Trophoblast cell (in vitro differentiated cells and primary cell): ENCODE measurements at regions not wholly inside any gene's neighbourhood (a gene's known extent, or its start where the extent isn't known, plus 50 kb on each side); places are given as distances from the start of the nearest gene placed in this dataset.

Source experiments
- DNase-seq, 2 donors: peaks; one replicate each; pipeline ENCODE4 v3.0.0-alpha.2; 2016
- H2AFZ ChIP-seq: 2 replicates; pipeline ENCODE4 v1.6.1; 2013; ENCODE audit warnings: low read length, moderate library complexity, mild to moderate bottlenecking; ENCODE audit not compliant: insufficient read depth, poor library complexity
- H2AK5ac ChIP-seq: 2 replicates; pipeline ENCODE4 v1.6.1; 2013; ENCODE audit warnings: mild to moderate bottlenecking, low read length
- H2BK120ac ChIP-seq: 2 replicates; pipeline ENCODE4 v1.6.1; 2013; ENCODE audit warnings: low read length, mild to moderate bottlenecking, moderate library complexity; ENCODE audit not compliant: insufficient read depth, poor library complexity
- H2BK12ac ChIP-seq: 2 replicates; pipeline ENCODE4 v1.6.1; 2013; ENCODE audit warnings: mild to moderate bottlenecking, low read length, moderate library complexity
- H2BK5ac ChIP-seq: 2 replicates; pipeline ENCODE4 v1.6.1; 2013; ENCODE audit warnings: low read length, low read depth, moderate library complexity, mild to moderate bottlenecking; ENCODE audit not compliant: poor library complexity
- H3K14ac ChIP-seq: 2 replicates; pipeline ENCODE4 v1.6.1; 2013; ENCODE audit warnings: mild to moderate bottlenecking, low read length
- H3K18ac ChIP-seq: 2 replicates; pipeline ENCODE4 v1.6.1; 2013; ENCODE audit warnings: mild to moderate bottlenecking, low read length
- H3K23ac ChIP-seq: 2 replicates; pipeline ENCODE4 v1.6.1; 2013; ENCODE audit warnings: low read length
- H3K27ac ChIP-seq: 2 replicates; pipeline ENCODE4 v1.5.1; 2013; ENCODE audit warnings: low read depth, mild to moderate bottlenecking, inconsistent platforms, low read length, moderate library complexity
- H3K27me3 ChIP-seq: 2 replicates; pipeline ENCODE4 v1.6.1; 2013; ENCODE audit warnings: inconsistent platforms, mild to moderate bottlenecking, low read length, moderate library complexity; ENCODE audit not compliant: insufficient read depth
- H3K36me3 ChIP-seq, 2 experiments: 1 replicate in 1 of 2; 2 replicates in 1 of 2; pipeline ENCODE4 v1.6.1; 2013; ENCODE audit warnings: low read length in 2 of 2, mild to moderate bottlenecking in 2 of 2, moderate library complexity in 1 of 2; ENCODE audit not compliant: insufficient read depth in 2 of 2, control insufficient read depth in 1 of 2
- H3K4ac ChIP-seq: 2 replicates; pipeline ENCODE4 v1.6.1; 2013; ENCODE audit warnings: low read depth, mild to moderate bottlenecking, low read length, moderate library complexity
- H3K4me1 ChIP-seq, 2 experiments: 1 replicate in 1 of 2; 2 replicates in 1 of 2; pipeline ENCODE4 v1.6.1; 2013; ENCODE audit warnings: low read length in 2 of 2, mild to moderate bottlenecking in 2 of 2, moderate library complexity in 1 of 2; ENCODE audit not compliant: insufficient read depth in 2 of 2, control insufficient read depth in 1 of 2
- H3K4me2 ChIP-seq: 2 replicates; pipeline ENCODE4 v1.6.1; 2013; ENCODE audit warnings: inconsistent platforms, mild to moderate bottlenecking, low read length, moderate library complexity
- H3K4me3 ChIP-seq: 2 replicates; pipeline ENCODE4 v1.5.1; 2013; ENCODE audit warnings: mild to moderate bottlenecking, low read depth, low read length, inconsistent platforms
- H3K79me1 ChIP-seq: one replicate; pipeline ENCODE4 v1.6.1; 2013; ENCODE audit warnings: low read length
- H3K79me2 ChIP-seq: 2 replicates; pipeline ENCODE4 v1.6.1; 2013; ENCODE audit warnings: low read length, mild to moderate bottlenecking; ENCODE audit not compliant: control insufficient read depth, insufficient read depth, poor library complexity
- H3K9ac ChIP-seq: 2 replicates; pipeline ENCODE4 v1.6.1; 2013; ENCODE audit warnings: mild to moderate bottlenecking, low read length
- H3K9me3 ChIP-seq: 2 replicates; pipeline ENCODE4 v1.6.1; 2013; ENCODE audit warnings: low read depth, mild to moderate bottlenecking, control low read depth, inconsistent platforms, low read length; ENCODE audit not compliant: insufficient read depth
- H4K12ac ChIP-seq: 2 replicates; pipeline ENCODE4 v1.6.1; 2013; ENCODE audit warnings: low read depth, mild to moderate bottlenecking, low read length, moderate library complexity
- H4K8ac ChIP-seq: 2 replicates; pipeline ENCODE4 v1.6.1; 2013; ENCODE audit warnings: low read depth, mild to moderate bottlenecking, low read length, moderate library complexity
- H4K91ac ChIP-seq: one replicate; pipeline ENCODE4 v1.6.1; 2013; ENCODE audit warnings: low read depth, mild to moderate bottlenecking, low read length, moderate library complexity
- WGBS: extraction: QIAGEN DNeasy Blood & Tissue Kit; methylation state at CpG from one replicate; pipeline ENCODE4 v1.1.7; 2013; ENCODE audit warnings: missing lambda C conversion rate; ENCODE audit not compliant: insufficient read length, insufficient coverage; ENCODE audit errors: extremely low coverage; 5-methylcytosine and 5-hydroxymethylcytosine counted together

- no peak overlapping the region for H2AK5ac ChIP-seq
- H3K9ac ChIP-seq: no peak overlapping the region
- H3K9me3 ChIP-seq: peaks cover 9% of the 10 kb centered on the region
- H3K18ac ChIP-seq: no peak overlapping the region
- no peak for DNase-seq
- no peak overlapping the region for H2AFZ ChIP-seq
- no peak overlapping the region for H4K8ac ChIP-seq
- no peak overlapping the region for H3K4me2 ChIP-seq
- H3K4ac ChIP-seq: no peak overlapping the region
- no peak overlapping the region for H3K4me3 ChIP-seq
- no peak overlapping the region for H2BK120ac ChIP-seq
- H3K27me3 ChIP-seq: no peaks in the 10 kb centered on the region
- no peak overlapping the region for H3K23ac ChIP-seq
- no peak overlapping the region for H3K27ac ChIP-seq
- H2BK12ac ChIP-seq: no peak overlapping the region
- H3K79me2 ChIP-seq: no peaks in the 10 kb centered on the region
- no peaks in the 10 kb centered on the region for H3K36me3 ChIP-seq
- H3K79me1 ChIP-seq: no peaks in the 10 kb centered on the region
- H3K14ac ChIP-seq: no peak overlapping the region
- no peak overlapping the region for H4K12ac ChIP-seq
- no peak overlapping the region for H4K91ac ChIP-seq
- no peak overlapping the region for H2BK5ac ChIP-seq
- H3K4me1 ChIP-seq: no peaks in the 10 kb centered on the region
Observed at GRCh38 chr5:3994628-3995027, 399.0 kb downstream of the IRX1 start.

GRCh38 chr5:3995954-3996619 is 400.5 kb downstream of the IRX1 start:
- Histone ChIP-seq H3K79me2 (no peaks in the 10 kb centered on the region), H2AK5ac (no peak overlapping the region), H3K23ac (no peak overlapping the region), H3K27me3 (no peaks in the 10 kb centered on the region), H3K4me2 (no peak overlapping the region), H4K8ac (no peak overlapping the region), H2BK120ac (no peak overlapping the region), H3K79me1 (no peaks in the 10 kb centered on the region), H3K36me3 (no peaks in the 10 kb centered on the region), H2BK12ac (no peak overlapping the region), H4K12ac (no peak overlapping the region), H3K18ac (no peak overlapping the region), H3K9ac (no peak overlapping the region), H4K91ac (no peak overlapping the region), H2AFZ (no peak overlapping the region), H3K4me3 (no peak overlapping the region), H3K9me3 (peaks cover 9% of the 10 kb centered on the region), H3K4ac (no peak overlapping the region), H2BK5ac (no peak overlapping the region), H3K14ac (no peak overlapping the region), H3K27ac (no peak overlapping the region), H3K4me1 (no peaks in the 10 kb centered on the region)
- no peak for DNase-seq
- WGBS: no CpG with 5 or more reads among the region's 8 CpGs

GRCh38 chr5:3996707-3997336 is 401.2 kb downstream of the IRX1 start:
- H3K9ac ChIP-seq: no peak overlapping the region
- no peak for DNase-seq
- no peak overlapping the region for H4K91ac ChIP-seq
- H4K8ac ChIP-seq: no peak overlapping the region
- no peak overlapping the region for H3K4me2 ChIP-seq
- H2AFZ ChIP-seq: no peak overlapping the region
- H3K18ac ChIP-seq: no peak overlapping the region
- no peak overlapping the region for H3K4ac ChIP-seq
- no peaks in the 10 kb centered on the region for H3K27me3 ChIP-seq
- no peak overlapping the region for H2BK12ac ChIP-seq
- no peak overlapping the region for H4K12ac ChIP-seq
- H3K9me3 ChIP-seq: peaks cover 9% of the 10 kb centered on the region
- H3K79me1 ChIP-seq: no peaks in the 10 kb centered on the region
- WGBS: no CpG with 5 or more reads among the region's 11 CpGs
- H2AK5ac ChIP-seq: no peak overlapping the region
- no peaks in the 10 kb centered on the region for H3K4me1 ChIP-seq
- H3K23ac ChIP-seq: no peak overlapping the region
- no peak overlapping the region for H3K27ac ChIP-seq
- H3K36me3 ChIP-seq: no peaks in the 10 kb centered on the region
- H2BK5ac ChIP-seq: no peak overlapping the region
- no peaks in the 10 kb centered on the region for H3K79me2 ChIP-seq
- H3K4me3 ChIP-seq: no peak overlapping the region
- H3K14ac ChIP-seq: no peak overlapping the region
- no peak overlapping the region for H2BK120ac ChIP-seq

GRCh38 chr5:3997670-3998069 is 402.0 kb downstream of the IRX1 start:
- no peak overlapping the region for H2BK120ac ChIP-seq
- no peaks in the 10 kb centered on the region for H3K27me3 ChIP-seq
- no peak overlapping the region for H3K4me2 ChIP-seq
- no peak overlapping the region for H4K91ac ChIP-seq
- H3K14ac ChIP-seq: no peak overlapping the region
- H3K23ac ChIP-seq: no peak overlapping the region
- no peak overlapping the region for H3K9ac ChIP-seq
- H4K12ac ChIP-seq: no peak overlapping the region
- no peak overlapping the region for H2BK5ac ChIP-seq
- H3K4ac ChIP-seq: no peak overlapping the region
- no peaks in the 10 kb centered on the region for H3K4me1 ChIP-seq
- no peak overlapping the region for H3K27ac ChIP-seq
- H2BK12ac ChIP-seq: no peak overlapping the region
- WGBS: no CpG with 5 or more reads among the region's 4 CpGs
- no peak overlapping the region for H2AFZ ChIP-seq
- H2AK5ac ChIP-seq: no peak overlapping the region
- no peak overlapping the region for H3K18ac ChIP-seq
- no peak overlapping the region for H4K8ac ChIP-seq
- no peaks in the 10 kb centered on the region for H3K79me1 ChIP-seq
- no peak for DNase-seq
- H3K36me3 ChIP-seq: no peaks in the 10 kb centered on the region
- no peaks in the 10 kb centered on the region for H3K79me2 ChIP-seq
- no peak overlapping the region for H3K4me3 ChIP-seq
- H3K9me3 ChIP-seq: peaks cover 5% of the 10 kb centered on the region
